HG03025 (cell line): ENCODE measurements at regions not wholly inside any gene's neighbourhood (a gene's known extent, or its start where the extent isn't known, plus 50 kb on each side); places are given as distances from the start of the nearest gene placed in this dataset.
"Not testable (repeated sequence)": the region's sequence is repeated elsewhere in the genome, so short reads cannot be mapped to it uniquely, and the experiment has no call there.

Experiments used
- ATAC-seq: cut with Tn5 transposase; IDR thresholded peaks from one replicate; pipeline ENCODE4 v1.9.1; 2021; ENCODE audit warnings: mild to moderate bottlenecking, moderate library complexity; ENCODE audit not compliant: unreplicated experiment, low FRiP score

- ATAC-seq = no peak
Measured at GRCh38 chr5:29252390-29252789, 1941.1 kb upstream of the CDH6 start.

GRCh38 chr5:29247346-29248028 is 1946.0 kb upstream of the CDH6 start:
- ATAC-seq = no peak

GRCh38 chr5:29240379-29240778 is 1953.1 kb upstream of the CDH6 start:
- ATAC-seq = no peak

GRCh38 chr5:29239606-29240005 is 1953.9 kb upstream of the CDH6 start:
- ATAC-seq = no peak

- no peak for ATAC-seq
Measured at GRCh38 chr5:29238115-29238514, 1955.4 kb upstream of the CDH6 start.

GRCh38 chr5:29231154-29231553 is 1962.3 kb upstream of the CDH6 start:
- ATAC-seq = no peak

GRCh38 chr5:29230591-29230990 is 1962.9 kb upstream of the CDH6 start:
- ATAC-seq = no peak

- ATAC-seq = no peak
Measured at GRCh38 chr5:29229461-29229860, 1964.0 kb upstream of the CDH6 start.

- no peak for ATAC-seq
Measured at GRCh38 chr5:29218138-29218537, 1975.3 kb upstream of the CDH6 start.

- ATAC-seq = no peak
Measured at GRCh38 chr5:29214839-29215238, 1978.6 kb upstream of the CDH6 start.

GRCh38 chr5:29213475-29213874 is 1980.0 kb upstream of the CDH6 start:
- ATAC-seq = no peak

GRCh38 chr5:29208024-29208423 is 1985.5 kb upstream of the CDH6 start:
- no peak for ATAC-seq

GRCh38 chr5:29203049-29203448 is 1990.4 kb upstream of the CDH6 start:
- no peak for ATAC-seq

GRCh38 chr5:29197631-29198454 is 1995.6 kb upstream of the CDH6 start:
- ATAC-seq = no peak

- no peak for ATAC-seq
Measured at GRCh38 chr5:29193972-29194371, 1999.5 kb upstream of the CDH6 start.

GRCh38 chr5:29191269-29192048 is 2002.0 kb upstream of the CDH6 start:
- ATAC-seq = not testable (repeated sequence)

GRCh38 chr5:29190398-29190797 is 2003.1 kb upstream of the CDH6 start:
- not testable (repeated sequence) for ATAC-seq

GRCh38 chr5:29186380-29186779 is 2007.1 kb upstream of the CDH6 start:
- ATAC-seq = not testable (repeated sequence)

GRCh38 chr5:29185558-29185957 is 2007.9 kb upstream of the CDH6 start:
- ATAC-seq = no peak

- no peak for ATAC-seq
Measured at GRCh38 chr5:29175774-29176173, 2017.7 kb upstream of the CDH6 start.

- no peak for ATAC-seq
Measured at GRCh38 chr5:29170599-29170998, 2022.9 kb upstream of the CDH6 start.
